ENCODE measurements at regions not wholly inside any gene's neighbourhood (a gene's known extent, or its start where the extent isn't known, plus 50 kb on each side); places are given as distances from the start of the nearest gene placed in this dataset.

DNA sequence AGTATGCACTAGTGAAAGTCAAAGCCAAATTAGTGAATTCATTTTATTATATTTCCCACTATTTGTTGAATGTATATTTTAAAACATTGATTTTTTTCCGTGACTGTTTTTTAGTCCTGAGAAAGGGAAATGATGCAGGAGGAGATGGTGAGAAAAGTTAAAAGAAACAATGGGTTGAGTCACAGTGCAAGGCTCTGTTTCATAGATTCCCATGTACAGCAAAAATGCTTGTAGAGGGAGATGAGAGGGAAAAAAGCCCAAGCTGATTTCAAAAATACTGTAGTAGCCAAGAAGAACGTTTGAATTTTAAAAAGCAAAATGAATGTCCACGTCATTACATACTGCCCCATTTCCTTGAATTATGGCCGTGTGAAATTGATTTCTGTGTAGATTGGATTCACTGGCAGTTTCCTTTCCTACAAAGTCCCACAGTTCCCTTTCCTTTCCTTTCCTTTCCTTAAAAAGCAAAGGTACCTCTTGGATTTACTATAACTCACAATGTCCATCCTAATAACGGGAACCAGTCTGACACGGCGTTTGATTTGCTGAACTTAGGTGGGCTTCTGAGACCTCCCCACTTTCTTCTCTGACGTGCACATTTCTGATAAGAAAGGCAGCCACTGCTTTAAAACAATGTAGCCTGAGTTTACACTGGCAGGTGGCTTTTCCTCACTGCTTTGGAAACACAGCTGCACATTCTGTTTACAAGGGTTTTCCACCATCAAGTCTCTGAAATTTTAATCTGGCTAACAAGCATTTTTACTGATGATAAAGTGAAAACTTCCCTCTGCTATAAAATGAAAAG is 63.7 kb downstream of the SPCS3 start:
- H3K4me3 ChIP-seq (ENCODE audit: extremely low read depth, insufficient read depth, low read length, poor library complexity, severe bottlenecking): no peak overlapping the region
- peak overlapping the region; percentile 30 for H3K27ac ChIP-seq (ENCODE audit: low read depth, low read length, severe bottlenecking)
- H3K9me3 ChIP-seq (ENCODE audit: control insufficient read depth, low read length): no peaks in the 10 kb centered on the region
- H3K36me3 ChIP-seq (ENCODE audit: control insufficient read depth, insufficient read depth, low read length): no peaks in the 10 kb centered on the region
- H3K4me1 ChIP-seq (ENCODE audit: control insufficient read depth, insufficient read depth, low read length, poor library complexity, severe bottlenecking): no peaks in the 10 kb centered on the region
- 77 to 89% methylated on average over 5 of the region's 8 CpGs for WGBS, 2 experiments (ENCODE audit: insufficient coverage in 2 of 2)

DNA sequence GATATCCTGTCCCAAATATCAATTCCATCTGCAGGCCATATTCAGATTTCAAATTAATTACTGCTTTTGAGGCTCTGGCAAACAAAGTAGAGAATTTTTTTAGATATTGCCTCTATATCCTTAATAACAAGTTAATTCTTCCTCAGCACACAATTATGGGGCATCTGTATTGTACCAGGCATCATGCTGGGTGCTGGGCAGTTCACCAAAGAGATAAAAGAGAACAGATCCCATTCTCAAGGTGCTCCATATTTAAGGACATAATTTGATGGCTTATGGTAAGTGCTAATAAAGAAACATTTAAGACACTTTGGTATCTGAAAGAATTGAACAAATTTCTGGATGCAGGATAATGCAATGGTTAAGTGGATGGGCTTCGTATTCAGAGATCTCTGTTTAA is 65.8 kb downstream of the SPCS3 start:
- Histone ChIP-seq H3K4me3 (ENCODE audit: extremely low read depth, insufficient read depth, low read length, poor library complexity, severe bottlenecking) (no peak overlapping the region), H3K4me1 (ENCODE audit: control insufficient read depth, insufficient read depth, low read length, poor library complexity, severe bottlenecking) (no peaks in the 10 kb centered on the region), H3K9me3 (ENCODE audit: control insufficient read depth, low read length) (no peaks in the 10 kb centered on the region), H3K36me3 (ENCODE audit: control insufficient read depth, insufficient read depth, low read length) (no peaks in the 10 kb centered on the region), H3K27ac (ENCODE audit: low read depth, low read length, severe bottlenecking) (no peak overlapping the region)
- WGBS, 2 experiments (ENCODE audit: insufficient coverage in 2 of 2): no CpG with 5 or more reads among the region's 1 CpG

DNA sequence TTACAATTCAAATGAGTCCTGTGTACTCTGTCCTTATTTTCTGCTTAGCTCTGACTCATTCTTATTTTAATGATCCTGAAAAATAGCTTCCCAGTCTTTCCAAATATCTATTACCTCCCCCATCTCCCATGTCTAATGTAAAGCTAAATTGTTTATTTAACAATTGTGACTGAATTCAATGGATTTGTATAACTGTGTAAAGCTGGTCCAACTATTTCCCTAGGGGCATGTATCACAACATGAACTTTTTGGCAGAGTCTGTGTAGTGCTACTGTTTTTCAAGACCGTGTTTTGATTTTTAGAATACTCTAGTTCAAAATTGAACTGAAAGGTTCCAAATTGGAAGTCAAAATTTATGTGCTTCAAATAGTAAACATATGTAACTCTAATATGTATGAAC is 67.8 kb downstream of the SPCS3 start:
- WGBS, 2 experiments (ENCODE audit: insufficient coverage in 2 of 2): no CpG with 5 or more reads among the region's 1 CpG
- Histone ChIP-seq H3K4me3 (ENCODE audit: extremely low read depth, insufficient read depth, low read length, poor library complexity, severe bottlenecking) (no peak overlapping the region), H3K36me3 (ENCODE audit: control insufficient read depth, insufficient read depth, low read length) (no peaks in the 10 kb centered on the region), H3K4me1 (ENCODE audit: control insufficient read depth, insufficient read depth, low read length, poor library complexity, severe bottlenecking) (no peaks in the 10 kb centered on the region), H3K27ac (ENCODE audit: low read depth, low read length, severe bottlenecking) (no peak overlapping the region), H3K9me3 (ENCODE audit: control insufficient read depth, low read length) (no peaks in the 10 kb centered on the region)

DNA sequence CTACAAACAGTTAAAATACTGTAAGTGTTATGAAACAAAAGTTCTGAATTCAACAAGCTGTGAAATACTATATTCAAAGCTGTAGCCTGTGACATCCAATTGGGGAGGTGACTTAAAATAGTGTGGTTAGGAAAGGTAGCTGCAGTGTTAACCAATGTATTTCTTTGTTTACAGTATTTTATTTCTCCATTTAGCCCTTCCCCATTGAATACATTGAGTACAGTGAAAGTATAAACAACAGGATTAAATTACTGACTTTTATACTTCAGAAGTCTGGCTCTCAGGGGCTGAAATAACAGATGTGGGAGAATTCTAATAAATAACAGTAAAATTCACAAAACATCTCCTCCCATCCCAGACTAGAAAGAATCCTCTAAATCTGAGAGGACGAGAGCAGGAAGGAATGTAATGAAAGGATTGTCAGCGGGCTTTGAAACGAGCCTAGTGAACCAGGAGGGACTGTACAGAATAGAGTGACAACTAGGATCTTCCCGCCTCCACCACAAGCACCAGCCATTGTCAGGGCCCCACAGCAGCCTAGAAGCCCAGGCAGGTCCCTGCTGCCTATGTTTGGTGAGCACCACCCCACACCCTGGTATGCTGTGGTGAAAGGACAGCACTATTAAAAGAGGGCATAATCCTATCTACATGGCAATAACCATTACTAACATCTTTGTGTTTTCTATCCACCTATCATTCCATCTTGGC is 73.7 kb downstream of the SPCS3 start:
- Histone ChIP-seq H3K27ac (ENCODE audit: low read depth, low read length, severe bottlenecking) (no peak overlapping the region), H3K9me3 (ENCODE audit: control insufficient read depth, low read length) (no peaks in the 10 kb centered on the region), H3K4me3 (ENCODE audit: extremely low read depth, insufficient read depth, low read length, poor library complexity, severe bottlenecking) (no peak overlapping the region), H3K4me1 (ENCODE audit: control insufficient read depth, insufficient read depth, low read length, poor library complexity, severe bottlenecking) (no peaks in the 10 kb centered on the region), H3K36me3 (ENCODE audit: control insufficient read depth, insufficient read depth, low read length) (no peaks in the 10 kb centered on the region)
- 66% methylated on average over 3 of the region's 4 CpGs; no CpG with 5 or more reads in 1 of the 2 experiments for WGBS, 2 experiments (ENCODE audit: insufficient coverage in 2 of 2)

DNA sequence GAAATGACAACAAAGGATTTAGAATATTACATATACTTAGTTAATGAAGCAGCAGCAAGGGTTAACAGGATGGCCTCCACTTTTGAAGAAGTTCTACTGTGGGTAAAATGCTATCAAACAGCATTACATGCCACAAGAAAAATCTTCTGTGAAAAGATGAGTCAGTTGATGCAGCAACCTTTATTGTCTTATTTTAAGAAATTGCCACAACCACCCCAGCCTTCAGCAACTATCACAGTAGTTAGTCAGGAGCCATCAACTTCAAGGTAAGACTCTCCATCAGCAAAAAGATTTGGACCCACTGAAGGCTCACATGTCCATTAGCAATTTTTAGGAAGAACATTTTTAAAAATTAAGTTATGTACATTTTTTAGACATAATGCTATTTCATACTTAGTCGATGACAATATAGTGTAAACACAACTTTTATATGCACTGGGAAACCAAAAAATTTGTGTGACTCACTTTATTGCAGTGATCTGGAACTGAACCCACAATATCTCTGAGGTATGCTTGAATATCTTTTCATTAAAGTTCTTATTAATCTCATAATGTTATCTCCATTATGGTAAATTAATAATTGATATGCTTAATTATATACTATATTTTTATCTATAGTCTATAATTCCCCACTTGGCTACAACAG is 81.2 kb downstream of the SPCS3 start:
- no peak overlapping the region for H3K4me3 ChIP-seq (ENCODE audit: extremely low read depth, insufficient read depth, low read length, poor library complexity, severe bottlenecking)
- H3K36me3 ChIP-seq (ENCODE audit: control insufficient read depth, insufficient read depth, low read length): no peaks in the 10 kb centered on the region
- no peaks in the 10 kb centered on the region for H3K9me3 ChIP-seq (ENCODE audit: control insufficient read depth, low read length)
- H3K4me1 ChIP-seq (ENCODE audit: control insufficient read depth, insufficient read depth, low read length, poor library complexity, severe bottlenecking): no peaks in the 10 kb centered on the region
- H3K27ac ChIP-seq (ENCODE audit: low read depth, low read length, severe bottlenecking): no peak overlapping the region
- no CpG with 5 or more reads among the region's 1 CpG for WGBS, 2 experiments (ENCODE audit: insufficient coverage in 2 of 2)

DNA sequence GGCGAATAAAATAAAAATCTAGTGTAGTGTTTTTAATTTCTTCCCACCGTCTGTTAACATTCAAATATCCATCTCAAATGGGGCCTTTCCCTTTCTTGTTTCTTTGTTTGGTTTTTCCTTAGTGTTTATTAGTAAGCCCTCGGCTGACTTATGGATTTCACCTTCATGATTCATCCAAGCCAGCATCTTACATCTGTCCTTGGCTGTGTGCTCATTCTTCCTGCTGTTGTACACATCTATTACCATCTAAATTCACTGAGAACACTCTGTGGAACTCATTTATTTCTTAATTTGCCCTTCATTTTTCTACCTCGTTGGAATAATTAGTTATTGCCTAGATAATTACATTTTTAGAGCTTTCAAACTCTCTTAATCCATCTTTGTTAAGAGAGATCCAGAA is 84.9 kb downstream of the SPCS3 start:
- WGBS, 2 experiments (ENCODE audit: insufficient coverage in 2 of 2): 86% methylated on average over 1 of the region's 4 CpGs; no CpG with 5 or more reads in 1 of the 2 experiments
- H3K27ac ChIP-seq (ENCODE audit: low read depth, low read length, severe bottlenecking): no peak overlapping the region
- peaks cover 4% of the 10 kb centered on the region for H3K9me3 ChIP-seq (ENCODE audit: control insufficient read depth, low read length)
- H3K4me3 ChIP-seq (ENCODE audit: extremely low read depth, insufficient read depth, low read length, poor library complexity, severe bottlenecking): no peak overlapping the region
- no peaks in the 10 kb centered on the region for H3K36me3 ChIP-seq (ENCODE audit: control insufficient read depth, insufficient read depth, low read length)
- H3K4me1 ChIP-seq (ENCODE audit: control insufficient read depth, insufficient read depth, low read length, poor library complexity, severe bottlenecking): no peaks in the 10 kb centered on the region

DNA sequence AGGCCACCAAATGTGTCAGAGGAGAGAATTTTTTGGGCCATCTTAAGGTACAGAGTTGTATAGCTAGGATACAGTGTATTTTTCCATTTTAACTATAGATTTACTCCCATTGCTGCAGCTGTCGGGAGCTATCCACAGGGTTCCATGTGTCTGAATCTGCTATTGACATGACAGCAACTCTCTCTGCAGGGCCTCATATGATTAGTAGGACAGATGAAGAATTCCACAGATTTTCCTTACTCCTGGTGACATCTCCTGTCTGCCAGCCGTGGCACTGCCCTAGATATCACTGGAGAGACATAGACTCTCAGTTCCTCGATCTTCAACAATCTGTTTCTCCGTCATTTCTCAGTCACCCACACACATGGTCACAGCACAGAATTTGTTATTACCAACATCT is 86.5 kb downstream of the SPCS3 start:
- no peak overlapping the region for H3K27ac ChIP-seq (ENCODE audit: low read depth, low read length, severe bottlenecking)
- no peaks in the 10 kb centered on the region for H3K36me3 ChIP-seq (ENCODE audit: control insufficient read depth, insufficient read depth, low read length)
- no peak overlapping the region for H3K4me3 ChIP-seq (ENCODE audit: extremely low read depth, insufficient read depth, low read length, poor library complexity, severe bottlenecking)
- H3K4me1 ChIP-seq (ENCODE audit: control insufficient read depth, insufficient read depth, low read length, poor library complexity, severe bottlenecking): no peaks in the 10 kb centered on the region
- 84 to 88% methylated on average over 3 to 4 of the region's 4 CpGs for WGBS, 2 experiments (ENCODE audit: insufficient coverage in 2 of 2)
- H3K9me3 ChIP-seq (ENCODE audit: control insufficient read depth, low read length): peaks cover 4% of the 10 kb centered on the region

DNA sequence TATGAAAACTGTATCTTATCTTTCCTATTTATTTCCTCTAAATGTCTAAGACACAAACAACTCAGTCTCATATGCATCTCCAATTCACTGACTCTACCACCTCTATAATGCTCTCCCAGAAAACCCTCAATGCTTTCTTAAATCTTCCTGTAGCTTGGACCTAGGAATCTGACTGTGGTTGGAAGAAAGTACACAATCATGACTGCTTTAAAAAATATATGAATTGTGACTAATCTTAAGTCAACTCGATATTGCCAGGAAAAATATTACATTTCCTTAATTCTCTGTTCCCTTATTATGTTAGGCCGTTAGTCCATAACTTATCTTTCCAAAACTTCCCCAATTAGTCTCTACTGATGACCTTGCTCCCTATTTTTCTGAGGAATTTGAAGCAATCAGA is 87.0 kb downstream of the SPCS3 start:
- Histone ChIP-seq H3K9me3 (ENCODE audit: control insufficient read depth, low read length) (peaks cover 4% of the 10 kb centered on the region), H3K27ac (ENCODE audit: low read depth, low read length, severe bottlenecking) (no peak overlapping the region), H3K4me3 (ENCODE audit: extremely low read depth, insufficient read depth, low read length, poor library complexity, severe bottlenecking) (no peak overlapping the region), H3K36me3 (ENCODE audit: control insufficient read depth, insufficient read depth, low read length) (no peaks in the 10 kb centered on the region), H3K4me1 (ENCODE audit: control insufficient read depth, insufficient read depth, low read length, poor library complexity, severe bottlenecking) (no peaks in the 10 kb centered on the region)
- WGBS, 2 experiments (ENCODE audit: insufficient coverage in 2 of 2): 93 to 100% methylated on average over 1 of the region's 2 CpGs

DNA sequence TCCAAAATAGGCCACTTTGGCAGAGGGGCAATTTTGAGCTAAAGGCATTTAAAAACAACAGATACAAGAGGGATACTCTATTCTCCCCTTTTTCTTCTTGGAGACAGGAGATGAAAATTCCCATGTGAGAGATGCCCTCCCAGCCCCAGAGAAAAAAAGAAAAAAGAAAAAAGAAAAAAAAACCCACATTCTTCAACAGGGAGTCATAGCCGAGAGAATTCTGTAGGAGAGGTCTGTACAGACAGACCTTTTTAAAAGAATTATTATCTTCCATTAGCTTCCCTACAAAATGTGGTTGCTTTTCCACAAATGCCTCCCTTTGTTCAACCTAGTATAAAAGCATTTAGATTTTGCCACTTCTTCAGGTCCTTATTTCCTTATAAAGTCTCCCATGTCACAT is 89.9 kb downstream of the SPCS3 start:
- no CpG with 5 or more reads among the region's 1 CpG for WGBS, 2 experiments (ENCODE audit: insufficient coverage in 2 of 2)
- Histone ChIP-seq H3K36me3 (ENCODE audit: control insufficient read depth, insufficient read depth, low read length) (no peaks in the 10 kb centered on the region), H3K4me3 (ENCODE audit: extremely low read depth, insufficient read depth, low read length, poor library complexity, severe bottlenecking) (no peak overlapping the region), H3K4me1 (ENCODE audit: control insufficient read depth, insufficient read depth, low read length, poor library complexity, severe bottlenecking) (no peaks in the 10 kb centered on the region), H3K27ac (ENCODE audit: low read depth, low read length, severe bottlenecking) (no peak overlapping the region), H3K9me3 (ENCODE audit: control insufficient read depth, low read length) (peaks cover 4% of the 10 kb centered on the region)

DNA sequence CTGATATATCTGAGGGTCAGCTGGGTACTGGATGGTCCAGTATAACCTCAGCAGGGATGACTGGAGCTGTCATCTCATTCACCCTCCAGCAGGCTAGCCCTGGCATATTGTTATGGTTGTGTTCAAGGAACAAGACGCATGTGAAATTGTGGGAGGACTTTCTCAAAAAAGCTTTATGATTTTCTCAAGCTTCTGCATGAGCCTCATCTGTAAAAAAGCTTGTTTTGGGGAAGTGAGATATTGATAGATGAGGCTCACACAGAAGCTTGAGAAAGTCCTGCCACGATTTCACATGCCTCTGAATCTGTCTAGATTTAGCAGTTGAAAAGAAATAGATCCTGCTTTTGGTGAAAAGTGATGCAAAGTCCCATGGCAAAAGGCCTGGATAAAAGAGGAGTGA is 93.4 kb downstream of the SPCS3 start:
- Histone ChIP-seq H3K9me3 (ENCODE audit: control insufficient read depth, low read length) (peaks cover 4% of the 10 kb centered on the region), H3K27ac (ENCODE audit: low read depth, low read length, severe bottlenecking) (no peak overlapping the region), H3K4me1 (ENCODE audit: control insufficient read depth, insufficient read depth, low read length, poor library complexity, severe bottlenecking) (no peaks in the 10 kb centered on the region), H3K36me3 (ENCODE audit: control insufficient read depth, insufficient read depth, low read length) (no peaks in the 10 kb centered on the region), H3K4me3 (ENCODE audit: extremely low read depth, insufficient read depth, low read length, poor library complexity, severe bottlenecking) (no peak overlapping the region)
- 80 to 89% methylated on average over 1 to 2 of the region's 2 CpGs for WGBS, 2 experiments (ENCODE audit: insufficient coverage in 2 of 2)

Measured in mesodermal cell (in vitro differentiated cells).